Globus pallidus (tissue), 1 donor: ENCODE measurements at regions not wholly inside any gene's neighbourhood (a gene's known extent, or its start where the extent isn't known, plus 50 kb on each side); places are given as distances from the start of the nearest gene placed in this dataset.

Experiments
- DNase-seq: peaks from one replicate; pipeline ENCODE4 v3.0.0-alpha.2; 2015; ENCODE audit warnings: low spot score

DNA sequence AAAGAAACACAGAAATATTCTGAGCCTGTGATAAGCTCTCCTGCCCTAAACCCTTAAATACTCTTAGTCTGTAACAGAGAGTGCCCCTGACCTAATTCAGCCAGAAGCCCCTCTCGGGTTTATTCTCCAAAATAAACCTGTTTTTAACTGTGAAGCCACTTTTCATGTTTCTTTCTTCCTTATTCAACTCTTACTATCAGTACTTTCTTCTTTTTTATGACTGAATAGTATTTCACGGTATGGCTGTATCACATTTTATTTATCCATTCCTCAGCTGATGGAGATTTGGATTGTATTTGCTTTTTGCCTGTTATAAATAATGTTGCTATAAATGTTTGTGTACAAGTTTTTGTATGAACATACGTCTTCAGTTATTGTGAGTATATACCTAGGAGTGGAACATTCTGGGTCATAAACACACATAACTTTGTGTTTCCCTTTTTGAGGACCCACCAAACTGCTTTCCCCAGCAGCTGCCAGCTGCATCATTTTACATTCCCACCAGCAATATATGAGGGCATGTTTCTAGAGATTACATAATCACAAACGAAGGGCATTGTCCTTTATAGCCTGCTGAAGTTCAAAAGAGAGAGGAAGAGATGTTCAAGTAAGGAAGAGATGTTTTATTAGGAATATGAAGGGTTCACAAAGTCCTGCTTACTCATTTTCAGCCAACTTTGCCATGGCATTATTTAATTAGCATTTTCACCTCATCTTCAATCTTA is 199.4 kb upstream of the NUDT4 start:
- DNase-seq, result no peak

DNA sequence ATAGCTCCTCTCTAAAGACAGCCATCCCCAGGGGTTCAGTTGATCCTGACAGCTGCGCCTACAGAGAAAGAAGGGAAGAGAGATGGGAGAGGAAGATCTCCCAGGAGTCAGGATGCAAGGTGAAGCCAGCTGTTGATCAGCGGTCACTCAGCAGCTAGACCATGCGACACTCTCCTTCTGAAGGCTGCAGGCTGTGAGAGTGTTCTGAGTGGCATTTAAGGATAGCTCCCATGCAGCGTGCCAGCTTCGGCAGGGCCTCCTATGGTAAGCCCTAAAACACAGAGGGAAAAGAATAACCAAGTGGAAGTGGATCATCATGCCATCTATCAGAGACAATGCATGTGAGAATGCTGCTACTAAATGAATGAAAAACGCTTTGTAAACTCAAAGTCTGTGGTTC is 197.9 kb upstream of the NUDT4 start:
- DNase-seq, result no peak

DNA sequence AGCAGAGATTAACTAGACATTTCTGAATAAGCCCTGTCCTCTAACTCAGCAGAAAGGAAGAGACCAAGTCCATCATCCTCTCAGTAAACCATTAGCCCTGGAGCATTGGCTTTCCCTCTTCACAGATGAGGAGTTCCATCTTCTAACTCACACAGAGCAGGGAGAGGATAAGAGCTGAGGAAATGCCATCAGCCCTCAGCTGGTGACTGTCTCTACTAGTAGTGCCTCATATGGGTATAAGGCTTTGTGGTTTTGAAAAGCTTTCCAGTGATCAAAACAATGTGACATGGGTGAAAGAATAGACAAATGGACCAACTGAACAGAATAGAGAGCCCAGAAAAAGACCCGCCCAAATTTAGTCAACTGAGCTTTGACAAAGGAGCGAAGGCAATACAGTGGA is 197.2 kb upstream of the NUDT4 start:
- no peak for DNase-seq

DNA sequence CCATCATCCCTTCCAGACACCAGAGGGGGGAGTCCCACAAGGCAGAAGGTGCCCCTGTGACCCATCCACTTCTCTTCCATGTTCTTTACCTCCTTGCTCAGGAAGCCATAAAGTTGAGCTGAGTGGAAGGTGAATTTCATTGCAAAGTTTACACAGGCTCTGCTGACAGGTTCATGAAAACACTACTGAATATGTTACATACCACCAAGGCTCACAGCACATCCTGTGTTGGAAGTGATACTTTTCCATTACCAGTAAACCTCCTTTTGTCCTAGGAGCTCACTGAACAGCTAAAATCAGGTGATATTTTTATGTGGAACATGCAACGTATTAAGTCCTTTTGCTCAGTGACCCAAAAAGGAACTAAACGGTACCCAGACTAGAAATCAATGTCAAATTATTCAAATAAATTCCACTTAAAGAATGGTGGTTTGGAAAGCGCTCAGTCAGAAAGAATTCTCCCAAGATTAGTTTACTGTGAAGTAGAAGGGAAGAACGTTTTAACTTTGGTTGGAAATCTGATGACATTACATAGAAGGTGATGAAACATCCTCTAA is 196.2 kb upstream of the NUDT4 start:
- no peak for DNase-seq

DNA sequence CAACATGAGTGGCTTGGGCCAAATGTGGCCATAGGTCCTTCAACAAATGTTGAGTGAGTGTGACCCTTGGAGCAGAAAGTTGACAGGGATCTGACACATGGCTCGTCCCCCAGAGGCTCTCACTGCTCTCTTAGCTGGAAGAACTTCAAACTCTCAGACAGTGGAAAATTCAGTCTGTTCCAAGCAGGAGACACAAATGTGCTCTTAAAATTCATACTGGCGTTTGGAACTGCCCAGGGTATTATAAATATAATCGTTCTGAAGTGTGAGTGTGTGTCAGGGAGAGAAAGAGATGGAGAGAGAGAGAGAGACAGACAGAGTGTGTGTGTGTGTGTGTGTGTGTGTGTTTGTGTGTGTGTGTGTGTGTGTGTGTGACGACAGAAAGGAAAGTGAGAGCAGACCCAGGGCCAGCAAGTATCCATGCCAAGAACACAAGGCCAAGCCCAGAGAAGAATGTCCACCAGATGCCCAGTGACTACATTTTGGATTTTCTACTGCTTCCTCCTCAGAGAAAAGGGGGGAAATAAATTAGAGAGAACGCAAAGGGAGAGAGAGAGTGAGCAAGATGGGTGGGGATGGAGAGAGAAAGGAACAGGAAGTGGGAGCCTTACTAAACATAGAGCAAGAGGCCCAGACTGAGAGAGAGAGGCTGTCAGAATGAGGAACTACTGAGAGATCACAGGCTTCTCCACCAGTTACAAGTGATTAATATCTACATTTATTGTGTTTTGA is 193.6 kb upstream of the NUDT4 start:
- peak; percentile 56 for DNase-seq

DNA sequence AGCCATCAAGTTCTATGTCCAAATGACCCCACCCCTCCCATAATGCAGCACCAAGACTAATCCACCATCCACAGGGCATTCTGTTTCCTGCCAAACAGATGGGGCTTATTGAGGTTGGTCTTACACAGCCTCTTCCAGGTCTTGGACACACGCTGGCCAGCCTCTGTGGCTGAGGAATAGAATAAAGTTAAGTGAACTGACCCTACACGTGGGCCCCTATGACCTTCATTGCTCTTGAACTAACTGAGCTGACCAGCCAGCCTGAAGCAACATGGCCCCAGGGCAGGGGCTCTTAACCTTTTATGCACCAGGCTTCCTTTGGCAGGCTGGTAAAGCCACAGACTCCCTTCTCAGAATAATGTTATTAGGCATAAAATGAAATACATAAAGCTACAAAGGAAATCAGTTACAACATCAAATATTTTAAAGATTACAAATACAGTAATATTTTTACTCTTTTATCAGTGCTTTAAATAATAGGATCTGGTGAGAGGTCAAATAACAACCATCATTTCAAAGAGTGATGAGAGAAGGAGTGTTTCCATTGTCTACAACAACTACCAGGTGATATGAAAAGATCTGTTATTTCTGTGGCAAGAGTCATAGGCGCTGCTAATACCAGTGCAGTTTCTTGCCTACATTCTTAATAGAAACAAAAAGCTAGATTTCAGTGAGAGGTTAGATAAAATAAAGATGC is 192.9 kb upstream of the NUDT4 start:
- no peak for DNase-seq

DNA sequence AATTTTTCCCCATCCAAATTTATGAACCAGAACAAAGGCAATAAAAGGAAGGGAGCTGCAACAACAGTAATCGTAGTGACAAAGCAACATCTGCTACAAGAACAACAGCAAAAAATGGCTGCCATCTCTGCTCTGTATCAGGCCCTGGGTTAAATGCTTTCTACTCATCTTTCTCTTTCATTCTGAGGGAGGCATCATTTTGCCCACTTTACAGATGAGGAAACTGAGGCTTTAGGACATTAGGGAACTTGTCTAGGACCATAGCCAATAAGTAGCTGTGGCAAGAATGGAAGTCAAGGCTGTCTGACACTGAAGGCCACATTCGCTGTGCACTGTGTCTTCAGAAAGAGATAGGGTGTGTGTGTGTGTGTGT is 192.4 kb upstream of the NUDT4 start:
- DNase-seq, result no peak

DNA sequence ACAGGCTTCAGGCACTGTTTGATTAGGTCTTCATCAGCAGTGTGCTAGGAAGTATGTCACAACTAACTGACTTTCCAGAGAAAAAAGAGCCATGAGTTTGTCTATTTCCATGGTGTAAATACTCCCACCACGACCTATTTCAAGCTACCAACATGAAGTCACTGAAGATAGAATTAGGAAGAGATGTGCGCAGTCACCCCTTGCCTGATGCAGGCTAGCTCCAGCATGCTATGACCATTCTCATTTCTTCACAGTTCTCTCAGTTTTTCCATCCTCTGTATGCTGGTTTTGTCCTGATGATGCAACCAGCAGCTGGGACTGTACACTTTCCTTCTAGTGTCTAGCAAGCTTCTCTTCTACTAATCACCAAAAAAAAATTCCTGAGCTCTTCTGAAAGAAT is 191.6 kb upstream of the NUDT4 start:
- no peak for DNase-seq

DNA sequence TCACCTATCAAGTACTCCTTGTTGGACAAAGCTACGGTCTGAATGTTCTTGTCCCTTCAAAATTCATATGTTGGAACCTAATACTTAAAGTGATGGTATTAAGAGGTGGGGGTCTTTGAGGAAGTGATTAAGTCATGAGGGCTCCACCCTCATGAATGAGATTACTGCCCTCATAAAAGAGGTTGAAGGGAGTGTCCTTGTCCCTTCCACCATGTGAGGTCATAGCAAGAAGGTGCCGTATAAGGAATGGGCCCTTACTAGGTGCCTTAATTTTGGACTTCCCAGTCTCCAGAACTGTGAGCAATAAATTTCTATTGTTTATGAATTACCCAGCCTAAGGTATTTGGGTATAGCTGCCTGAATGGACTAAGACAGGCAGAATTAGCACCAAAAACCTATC is 191.1 kb upstream of the NUDT4 start:
- DNase-seq, result no peak

DNA sequence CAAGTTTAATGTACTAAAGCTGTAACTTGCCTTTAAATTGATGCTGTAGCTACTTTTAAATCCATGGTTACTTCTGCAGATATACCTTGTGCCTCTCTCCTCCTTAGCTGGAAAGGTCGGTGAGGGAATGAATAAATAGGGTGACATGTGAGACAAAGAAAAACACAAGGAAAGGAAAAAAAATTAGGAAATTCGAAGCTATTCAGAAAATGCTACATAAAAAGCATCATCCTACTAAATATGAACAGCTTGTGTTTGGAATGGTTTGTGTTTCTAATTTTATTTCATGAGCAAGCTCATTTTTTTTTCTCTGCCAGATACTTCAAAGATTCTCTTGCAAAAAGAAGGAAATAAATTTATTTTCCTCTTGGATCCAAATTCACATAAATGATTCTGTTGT is 186.3 kb upstream of the NUDT4 start:
- DNase-seq, result no peak

DNA sequence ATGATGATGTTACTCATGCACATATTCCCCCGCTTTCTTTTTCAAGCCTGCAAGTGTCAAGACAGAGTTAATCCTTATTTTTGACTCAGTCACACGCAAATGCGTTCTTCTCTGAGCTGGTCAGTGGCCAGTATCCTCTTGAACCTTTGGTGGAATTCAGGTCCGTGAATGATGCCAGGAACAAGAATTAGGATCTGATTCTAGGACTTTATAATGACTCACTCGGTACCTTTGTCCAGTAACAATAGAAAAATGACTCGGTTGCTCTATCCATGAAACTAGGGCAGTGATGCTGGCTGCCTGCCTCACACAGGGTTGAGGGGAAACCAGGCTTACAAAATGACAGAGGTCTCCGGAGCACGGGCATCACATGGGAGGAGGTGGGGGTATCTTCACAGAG is 185.8 kb upstream of the NUDT4 start:
- no peak for DNase-seq

DNA sequence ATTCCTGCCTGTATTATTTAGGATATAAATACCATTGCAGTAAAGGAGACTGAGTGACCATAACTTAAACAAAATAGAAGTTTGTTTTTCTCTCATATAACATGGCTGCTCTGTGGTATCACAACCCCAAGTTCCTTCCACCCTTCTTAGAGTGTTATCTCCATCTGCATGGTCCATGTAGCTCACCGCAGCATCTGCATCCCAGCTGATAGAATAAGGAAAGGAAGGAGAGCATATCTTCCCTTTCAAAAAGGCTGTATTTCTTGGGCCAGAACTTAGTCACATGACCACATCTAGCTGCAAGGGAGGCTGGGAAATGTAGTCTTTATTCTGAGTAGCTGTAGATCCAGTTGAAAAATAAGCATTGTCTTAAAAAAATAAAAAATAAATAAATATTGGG is 184.8 kb upstream of the NUDT4 start:
- DNase-seq, result no peak

DNA sequence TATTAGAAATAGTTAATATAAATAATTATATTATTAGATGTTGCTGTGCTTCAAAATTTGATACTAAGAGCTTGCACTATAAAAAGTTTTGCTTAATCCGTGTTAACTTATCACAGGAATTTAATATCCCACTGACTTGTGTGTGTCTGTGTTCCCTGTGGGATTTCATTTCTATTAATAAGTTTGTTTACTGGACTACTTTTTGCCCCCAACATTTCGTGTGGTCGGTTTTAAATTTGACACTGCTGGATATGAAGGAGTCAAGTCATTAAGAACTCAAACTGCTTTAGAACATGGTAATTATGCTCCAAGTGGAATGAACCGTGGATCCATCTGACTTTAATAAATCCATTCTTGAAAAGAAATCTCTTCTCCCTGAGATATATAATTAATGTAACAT is 182.2 kb upstream of the NUDT4 start:
- no peak for DNase-seq

DNA sequence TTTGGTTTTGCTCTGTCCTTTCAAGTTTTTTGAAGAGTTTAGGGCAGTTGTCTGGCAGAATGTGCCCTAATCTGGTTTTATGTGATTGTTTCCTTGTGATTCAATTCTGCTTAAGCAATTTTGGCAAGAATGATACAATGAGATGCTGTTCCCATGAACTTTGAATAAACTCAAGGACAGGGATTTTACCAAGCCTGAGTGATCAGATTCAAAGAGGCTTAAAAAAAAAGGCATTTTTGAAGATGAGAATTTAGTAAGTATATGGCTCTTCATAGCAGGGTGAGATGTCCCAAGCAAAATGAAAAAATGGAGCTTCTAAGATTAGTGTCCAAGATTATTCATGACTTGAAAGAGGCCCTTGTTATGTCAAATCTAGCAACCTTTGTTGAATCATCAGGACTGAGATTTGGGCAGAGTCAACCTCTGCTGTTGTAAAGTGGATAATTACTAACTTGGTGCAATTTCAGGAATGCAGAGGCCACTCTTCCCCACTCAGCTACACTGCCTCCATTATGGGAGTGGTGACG is 180.6 kb upstream of the NUDT4 start:
- DNase-seq, result no peak

DNA sequence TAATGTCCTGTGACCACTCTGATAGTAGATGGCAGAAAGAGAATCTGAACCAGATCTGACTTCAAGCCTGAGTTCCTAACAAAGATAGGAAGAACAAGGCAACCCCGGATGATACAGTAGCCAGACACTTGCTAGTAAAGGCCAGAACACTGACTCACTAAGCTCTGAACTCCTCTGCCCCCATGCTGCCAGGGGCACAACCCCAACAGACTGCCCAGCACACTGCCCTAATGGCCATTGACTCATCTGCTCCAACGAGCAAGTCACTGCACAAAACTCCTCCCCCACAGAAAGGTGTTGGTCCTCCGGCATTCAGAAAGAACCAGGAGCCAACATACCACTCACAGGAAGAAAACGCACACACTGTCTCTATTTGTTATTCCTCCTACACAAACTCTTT is 179.6 kb upstream of the NUDT4 start:
- no peak for DNase-seq

DNA sequence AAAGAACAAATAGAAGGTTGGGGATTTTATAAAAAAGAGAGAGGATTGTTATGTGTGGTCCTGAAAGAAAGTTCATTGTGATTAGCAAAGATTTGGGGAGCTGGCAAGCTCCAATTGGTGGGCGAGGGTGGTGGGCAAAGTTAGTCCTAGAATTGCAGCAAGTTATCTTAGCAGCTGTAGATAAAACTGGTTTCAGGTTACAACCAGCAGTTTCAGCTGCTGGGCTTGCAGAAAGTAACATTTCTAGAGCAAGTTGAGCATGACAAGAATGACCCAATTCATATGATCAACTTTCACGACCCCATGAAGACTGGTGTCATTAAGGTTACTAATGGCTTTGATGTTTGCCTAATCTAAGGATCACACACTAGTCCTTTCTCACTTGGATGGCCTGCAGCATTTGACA is 177.9 kb upstream of the NUDT4 start:
- no peak for DNase-seq

DNA sequence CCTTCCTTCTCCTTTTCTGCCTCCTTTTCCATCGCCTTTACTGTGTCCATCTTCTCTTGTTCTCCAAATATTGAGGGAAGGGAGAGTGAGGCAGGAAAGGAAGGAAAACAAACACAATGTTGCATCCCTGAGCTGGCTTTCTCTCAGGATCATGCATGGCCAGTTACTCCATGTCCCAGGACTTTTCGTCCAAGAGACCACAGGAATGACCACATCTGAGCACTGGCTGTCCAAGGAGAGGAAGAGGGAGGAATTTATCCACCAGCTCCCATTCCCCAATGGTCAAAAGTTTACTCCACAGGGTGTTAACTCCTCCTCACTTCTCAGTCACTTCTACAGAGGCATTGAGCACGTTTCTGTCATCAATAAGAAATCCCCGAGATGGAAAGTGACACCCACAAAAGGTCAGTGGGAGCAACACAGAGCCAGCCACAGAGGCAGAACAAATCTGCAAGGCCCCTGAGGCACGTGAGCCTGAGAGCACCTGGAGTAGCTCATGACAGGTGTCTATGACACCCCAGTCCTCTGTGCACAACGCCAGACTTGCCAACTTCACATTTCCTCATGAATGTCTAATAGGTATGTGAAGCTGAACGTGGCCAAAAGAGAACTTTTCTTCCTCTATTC is 177.3 kb upstream of the NUDT4 start:
- DNase-seq, result no peak

DNA sequence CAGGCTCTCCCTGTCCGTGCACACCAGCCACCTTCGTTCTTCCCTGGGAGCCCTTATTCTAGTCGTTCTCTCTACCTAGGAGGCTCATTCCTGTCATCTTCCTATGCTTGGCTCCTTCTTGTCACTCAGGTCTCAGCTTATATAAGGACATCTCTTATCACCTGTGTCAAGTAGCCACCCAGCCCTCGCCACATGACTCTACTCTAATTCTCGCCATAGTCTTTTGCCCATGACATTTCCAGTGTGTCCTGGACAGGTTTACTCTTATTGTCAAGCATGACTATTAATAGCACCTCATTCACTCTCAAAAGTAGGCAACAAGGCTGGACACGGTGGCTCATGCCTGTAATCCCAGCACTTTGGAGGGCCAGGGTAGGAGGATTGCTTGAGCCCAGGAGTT is 175.7 kb upstream of the NUDT4 start:
- no peak for DNase-seq

DNA sequence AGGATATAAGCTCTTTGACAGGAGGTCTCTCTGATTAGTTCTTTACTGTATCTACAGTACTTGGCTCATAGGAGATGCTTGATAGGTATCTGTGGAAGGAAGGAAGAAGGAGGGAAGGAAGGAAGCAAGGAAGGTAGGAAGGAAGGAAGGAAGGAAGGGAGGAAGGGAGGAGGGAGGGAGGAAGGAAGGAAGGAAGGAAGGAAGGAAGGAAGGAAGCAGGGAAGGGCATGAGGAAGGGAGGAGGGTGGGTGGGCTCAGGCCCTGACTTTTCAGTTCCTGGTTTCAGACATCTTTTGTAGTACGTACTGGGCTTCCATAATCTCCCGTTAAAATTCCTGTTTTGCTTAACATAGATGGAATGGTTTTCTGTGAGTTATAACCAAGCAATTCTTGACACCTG is 175.0 kb upstream of the NUDT4 start:
- DNase-seq, result no peak

DNA sequence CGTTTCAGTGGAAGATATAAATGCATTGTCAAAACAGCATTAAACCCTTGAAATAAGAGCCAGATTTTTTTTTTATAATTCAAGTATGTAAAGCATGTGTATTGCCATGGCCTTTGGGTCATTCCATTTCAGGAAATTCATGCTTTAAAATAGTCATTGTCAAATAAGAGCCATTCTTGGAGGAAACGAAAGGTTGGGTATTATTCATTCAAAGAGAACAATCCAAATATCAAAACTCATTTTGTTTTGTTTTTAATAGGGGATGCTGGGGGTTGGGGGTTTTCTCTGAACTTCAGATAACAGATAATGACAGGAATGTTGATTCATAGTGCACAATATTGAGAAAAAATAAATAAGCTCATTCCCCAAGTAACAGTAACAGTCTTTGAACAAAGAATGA is 174.4 kb upstream of the NUDT4 start:
- DNase-seq, result no peak

DNA sequence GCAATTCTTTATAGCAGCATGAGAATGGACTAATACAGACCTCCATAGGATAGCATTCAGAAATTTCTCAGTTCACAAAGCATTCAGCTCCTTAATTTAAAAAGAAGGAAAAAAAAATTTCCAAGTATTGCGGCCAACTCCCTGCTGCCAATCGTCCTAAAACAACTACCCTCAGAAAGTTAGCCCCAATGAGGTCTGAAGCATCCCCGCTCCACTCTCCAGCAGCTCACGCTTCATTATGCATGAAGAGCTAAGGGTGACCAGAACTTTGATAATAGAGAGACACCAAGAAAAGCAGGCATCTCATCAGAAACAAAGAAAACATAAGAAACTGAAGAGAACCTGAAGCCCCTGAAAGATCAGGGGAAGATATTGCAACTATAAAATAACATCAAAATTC is 172.8 kb upstream of the NUDT4 start:
- DNase-seq, result no peak

DNA sequence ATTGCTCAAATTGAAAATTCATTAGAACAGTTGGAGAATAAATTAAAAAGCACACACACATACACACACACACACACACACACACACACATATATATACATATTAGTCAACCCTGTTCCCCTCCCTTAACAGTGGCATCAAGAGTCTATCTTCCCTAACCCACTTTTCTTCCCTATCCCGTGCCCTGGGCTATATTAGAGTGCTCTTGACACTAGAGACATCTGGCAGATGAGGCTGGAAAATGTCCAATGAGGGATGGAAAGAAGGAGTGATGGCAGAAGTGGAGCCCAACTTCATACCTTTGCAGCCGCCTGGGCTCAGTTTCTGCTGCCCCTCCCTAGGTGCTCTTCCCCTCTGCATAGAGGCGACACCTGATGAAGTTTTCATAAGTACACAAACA is 172.4 kb upstream of the NUDT4 start:
- DNase-seq, result no peak
